GM21447 (cell line): ENCODE measurements at regions not wholly inside any gene's neighbourhood (a gene's known extent, or its start where the extent isn't known, plus 50 kb on each side); places are given as distances from the start of the nearest gene placed in this dataset.
"Not testable (repeated sequence)": the region's sequence is repeated elsewhere in the genome, so short reads cannot be mapped to it uniquely, and the experiment has no call there.

Experiments used
- ATAC-seq: cut with Tn5 transposase; IDR thresholded peaks from one replicate; pipeline ENCODE4 v1.9.1; 2021; ENCODE audit not compliant: unreplicated experiment

- ATAC-seq: no peak
Observed at GRCh38 chr6:112851146-112851545, 504.0 kb downstream of the RFPL4B start.

DNA sequence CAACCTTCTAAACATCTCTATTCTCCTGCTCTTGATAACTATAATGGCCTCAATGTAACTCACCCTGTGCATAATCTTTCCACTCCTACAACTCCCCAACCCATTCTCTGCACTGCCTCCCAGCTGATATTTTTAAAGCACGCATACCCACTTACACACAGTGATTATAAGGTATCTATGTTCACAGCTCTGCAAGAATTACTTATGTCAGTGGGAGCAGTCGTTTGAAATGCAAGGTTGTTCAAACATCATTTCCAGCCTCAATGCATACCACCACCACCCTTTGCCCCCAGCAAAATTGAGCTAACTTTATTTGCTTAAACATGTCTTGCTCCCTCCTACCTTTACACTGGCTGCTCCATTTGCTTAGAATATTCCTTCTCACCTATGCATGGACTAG, 506.0 kb downstream of the RFPL4B start:
- no peak for ATAC-seq

- no peak for ATAC-seq
Observed at GRCh38 chr6:112863753-112864152, 516.6 kb downstream of the RFPL4B start.

- no peak for ATAC-seq
Observed at GRCh38 chr6:112865131-112865530, 518.0 kb downstream of the RFPL4B start.

DNA sequence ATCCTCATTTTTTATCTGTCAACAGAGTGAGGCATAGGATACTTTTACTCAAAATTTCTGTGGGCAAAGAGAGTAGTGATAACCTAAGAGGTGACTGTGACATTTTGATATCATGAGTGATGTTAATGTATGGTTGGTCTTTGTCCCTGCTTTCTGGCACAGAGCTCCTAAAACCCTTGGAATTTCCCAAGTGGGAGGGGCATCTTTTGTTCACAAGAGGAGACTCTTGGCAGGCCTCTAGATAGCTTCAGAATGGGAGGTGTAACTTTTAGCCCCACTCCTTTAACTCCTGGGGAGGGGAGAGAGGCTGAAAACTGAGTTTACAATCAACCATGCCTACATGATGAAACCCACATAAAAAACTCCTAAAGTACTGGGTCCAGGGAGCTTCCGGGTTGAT, 527.8 kb downstream of the RFPL4B start:
- no peak for ATAC-seq

GRCh38 chr6:112877134-112878100, 530.3 kb downstream of the RFPL4B start:
- ATAC-seq: no peak

- ATAC-seq: no peak
Observed at GRCh38 chr6:112879920-112880413, 532.8 kb downstream of the RFPL4B start.

- ATAC-seq: no peak
Observed at GRCh38 chr6:112881027-112881426, 533.9 kb downstream of the RFPL4B start.

GRCh38 chr6:112881828-112882780, 535.0 kb downstream of the RFPL4B start:
- ATAC-seq: no peak

DNA sequence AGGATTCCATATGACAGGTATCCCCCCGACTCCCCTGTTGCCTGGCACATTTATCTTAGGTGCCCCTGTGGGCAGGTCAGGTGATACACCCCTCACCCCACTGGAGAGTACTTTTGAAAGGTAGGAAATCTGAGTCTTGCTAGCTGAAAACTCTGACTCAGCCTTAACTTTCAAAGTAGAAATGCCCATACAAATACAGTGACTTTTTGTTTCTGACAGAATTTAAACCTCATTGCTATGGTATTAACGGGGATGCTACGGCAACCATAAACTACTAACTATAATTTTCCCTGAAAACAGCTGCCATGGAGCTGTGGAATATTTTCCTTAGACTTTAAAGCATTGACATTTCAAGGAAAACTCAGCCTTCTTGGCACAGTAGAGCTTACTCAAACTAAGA, 536.0 kb downstream of the RFPL4B start:
- ATAC-seq: no peak

GRCh38 chr6:112886415-112886814, 539.3 kb downstream of the RFPL4B start:
- no peak for ATAC-seq

DNA sequence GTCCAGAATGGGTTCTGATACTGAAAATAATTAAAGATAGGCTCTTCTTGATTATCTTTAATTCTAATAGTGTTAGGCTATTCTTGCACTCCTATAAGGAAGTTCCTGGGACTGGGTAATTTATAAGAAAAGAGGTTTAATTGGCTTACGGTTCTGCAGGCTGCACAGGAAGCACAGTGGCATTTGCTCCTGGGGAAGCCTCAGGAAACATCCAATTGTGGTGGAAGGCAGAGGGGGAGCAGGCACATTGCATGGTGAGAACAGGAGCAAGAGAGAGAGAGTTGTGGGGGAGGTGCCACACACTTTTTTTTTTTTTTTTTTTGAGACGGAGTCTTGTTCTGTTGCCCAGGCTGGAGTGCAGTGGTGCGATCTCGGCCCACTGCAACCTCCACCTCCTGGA, 540.3 kb downstream of the RFPL4B start:
- not testable (repeated sequence) for ATAC-seq

DNA sequence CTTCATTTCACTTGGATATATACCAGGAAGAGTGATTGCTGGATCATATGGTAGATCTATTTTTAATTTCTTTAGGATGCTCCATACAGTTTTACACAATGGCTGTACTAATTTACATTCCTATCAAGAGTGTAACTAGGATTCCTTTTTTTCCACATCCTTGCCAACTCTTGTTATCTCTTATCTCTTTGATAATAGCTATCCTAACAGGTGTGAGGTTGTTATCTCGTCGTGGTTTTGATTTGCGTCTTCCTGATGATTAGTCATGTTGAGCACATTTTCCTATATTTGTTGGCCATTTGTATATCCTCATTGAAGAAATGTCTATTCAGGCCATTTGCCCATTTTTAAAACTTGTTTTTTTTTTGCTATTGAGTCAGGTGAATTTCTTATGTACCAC, 552.4 kb downstream of the RFPL4B start:
- no peak for ATAC-seq

DNA sequence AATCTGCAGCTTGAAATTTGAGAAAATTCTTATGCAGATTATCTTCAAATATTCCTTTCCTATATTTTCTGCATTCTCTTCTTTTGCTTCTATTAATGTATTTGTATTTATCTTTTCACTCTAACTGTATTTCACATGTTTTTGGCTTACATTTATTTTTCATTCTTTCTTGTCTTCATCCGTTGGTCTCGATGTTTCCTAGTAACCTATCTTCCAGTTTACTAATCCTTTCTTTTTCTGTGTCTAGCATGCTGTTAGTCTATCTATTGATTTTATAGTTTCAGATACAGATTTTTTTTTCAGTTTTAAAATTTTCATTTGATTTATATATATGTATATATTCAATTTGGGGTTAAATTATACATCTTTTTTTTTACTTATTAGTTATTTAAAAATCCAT, 556.2 kb downstream of the RFPL4B start:
- ATAC-seq: no peak

DNA sequence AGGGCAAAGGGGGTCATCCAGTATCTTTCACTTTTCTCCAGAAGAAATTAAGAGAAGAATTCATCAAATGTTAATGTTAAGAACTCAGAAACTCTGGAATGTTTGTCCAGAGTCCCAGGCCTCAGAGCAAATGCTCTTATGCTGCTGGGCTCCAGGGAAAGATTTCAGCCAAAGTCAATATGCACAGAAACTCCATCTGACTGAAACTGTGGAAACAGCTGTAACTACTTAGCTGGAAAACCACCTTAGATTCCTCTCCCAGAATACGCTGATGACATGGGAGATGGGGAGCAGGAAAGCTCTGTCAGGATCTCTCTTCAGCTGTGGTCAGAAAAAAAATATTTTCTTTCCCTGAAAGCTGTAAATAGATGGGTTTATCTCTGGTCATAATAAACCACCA, 559.6 kb downstream of the RFPL4B start:
- no peak for ATAC-seq

- no peak for ATAC-seq
Observed at GRCh38 chr6:112909781-112910180, 562.7 kb downstream of the RFPL4B start.

DNA sequence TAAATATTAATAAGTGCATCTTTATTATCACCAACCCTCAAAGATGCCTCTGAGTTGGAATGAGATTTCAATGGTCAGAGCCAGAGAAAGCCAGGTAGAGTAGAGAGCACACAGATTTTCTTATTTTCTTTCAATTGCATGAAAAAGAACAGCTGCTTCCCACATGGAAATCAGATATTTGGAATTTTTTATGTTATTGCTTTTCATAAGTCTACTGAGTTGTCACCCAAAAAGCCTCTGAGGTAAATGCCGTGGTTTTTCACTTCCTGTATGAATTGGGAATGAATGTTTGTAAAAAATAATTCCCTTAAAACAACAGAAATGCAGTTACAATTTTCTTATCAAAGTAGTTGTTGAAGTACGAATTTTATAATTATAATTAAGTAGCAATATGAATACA, 563.1 kb downstream of the RFPL4B start:
- no peak for ATAC-seq

DNA sequence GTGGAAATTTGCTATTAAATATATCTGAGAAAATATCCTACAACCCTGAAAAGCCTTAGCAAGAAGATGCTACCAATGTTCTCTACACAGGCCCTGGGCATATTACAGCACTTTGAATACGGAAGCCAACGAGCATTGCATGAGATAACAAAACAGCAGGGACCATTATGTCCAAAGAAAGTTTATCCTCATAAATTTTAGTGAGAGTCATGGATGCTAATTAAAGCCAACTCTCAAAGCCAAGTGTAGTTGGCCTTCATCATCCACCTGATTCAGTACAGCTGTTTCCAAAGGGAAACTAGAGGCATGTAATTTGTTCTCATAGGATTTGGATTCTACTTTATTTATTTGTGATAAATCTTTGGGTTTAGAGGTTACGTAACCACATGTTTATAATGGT, 564.8 kb downstream of the RFPL4B start:
- no peak for ATAC-seq

DNA sequence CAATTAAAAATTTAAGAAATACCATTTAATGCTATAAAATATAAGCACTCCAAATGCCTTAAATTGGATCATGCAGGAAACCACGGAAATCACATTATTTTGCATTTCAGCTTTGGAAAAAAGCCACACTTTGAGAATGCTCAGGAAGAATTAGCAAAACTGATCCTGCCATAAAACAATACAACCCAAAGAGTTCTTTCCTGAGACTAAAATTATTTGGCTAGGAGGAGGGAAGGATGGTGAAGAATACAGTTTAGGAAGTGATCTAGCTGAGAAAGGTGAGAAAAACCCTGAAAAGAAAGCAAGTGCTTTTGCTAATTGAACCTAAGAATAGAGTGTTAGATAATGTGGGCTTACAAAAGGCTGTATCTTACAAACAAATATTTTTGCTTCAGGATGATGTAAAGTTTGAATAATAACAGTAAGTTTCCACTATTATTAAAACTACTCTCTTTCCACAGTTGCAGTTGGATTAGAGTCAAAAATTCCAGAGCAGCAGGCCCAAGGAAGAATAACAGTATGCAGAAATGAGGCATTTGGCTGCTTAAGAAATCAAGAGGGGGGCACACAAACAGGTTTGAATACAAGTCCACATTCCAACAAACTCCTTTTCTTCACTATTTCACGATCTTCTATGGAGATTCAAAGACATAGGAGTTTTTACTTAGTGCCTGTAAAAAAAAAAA, 565.4 kb downstream of the RFPL4B start:
- no peak for ATAC-seq

DNA sequence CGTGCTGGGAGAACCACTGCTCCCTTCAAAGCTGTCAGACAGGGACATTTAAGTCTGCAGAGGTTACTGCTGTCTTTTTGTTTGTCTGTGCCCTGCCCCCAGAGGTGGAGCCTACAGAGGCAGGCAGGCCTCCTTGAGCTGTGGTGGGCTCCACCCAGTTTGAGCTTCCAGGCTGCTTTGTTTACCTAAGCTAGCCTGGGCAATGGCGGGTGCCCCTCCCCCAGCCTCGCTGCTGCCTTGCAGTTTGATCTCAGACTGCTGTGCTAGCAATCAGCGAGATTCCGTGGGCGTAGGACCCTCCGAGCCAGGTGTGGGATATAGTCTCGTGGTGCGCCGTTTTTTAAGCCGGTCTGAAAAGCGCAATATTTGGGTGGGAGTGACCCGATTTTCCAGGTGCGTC, 572.6 kb downstream of the RFPL4B start:
- not testable (repeated sequence) for ATAC-seq

DNA sequence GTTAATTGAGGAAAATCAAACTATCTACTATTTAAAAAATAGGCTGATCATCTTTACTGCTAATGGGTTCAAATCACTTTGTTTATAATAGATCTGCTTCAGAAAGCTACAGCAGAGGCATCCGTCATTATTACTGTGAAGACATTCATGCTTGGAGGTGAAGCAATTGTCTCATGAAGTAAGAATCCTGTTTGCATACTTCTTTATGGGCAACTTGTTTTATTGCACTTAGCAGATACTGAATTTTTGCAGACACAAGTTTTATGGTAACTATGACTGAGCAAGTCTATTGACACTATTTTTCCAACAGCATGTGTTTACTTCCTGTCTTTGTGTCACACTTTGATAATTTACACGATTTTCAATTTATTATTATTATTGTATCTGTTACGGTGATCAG, 573.9 kb downstream of the RFPL4B start:
- no peak for ATAC-seq
